ENCODE measurements at regions not wholly inside any gene's neighbourhood (a gene's known extent, or its start where the extent isn't known, plus 50 kb on each side); places are given as distances from the start of the nearest gene placed in this dataset.
A peak's percentile ranks its signal among the peaks of the same experiment; 100 is the strongest.
"Not testable (repeated sequence)": the region's sequence is repeated elsewhere in the genome, so short reads cannot be mapped to it uniquely, and the experiment has no call there.

DNA sequence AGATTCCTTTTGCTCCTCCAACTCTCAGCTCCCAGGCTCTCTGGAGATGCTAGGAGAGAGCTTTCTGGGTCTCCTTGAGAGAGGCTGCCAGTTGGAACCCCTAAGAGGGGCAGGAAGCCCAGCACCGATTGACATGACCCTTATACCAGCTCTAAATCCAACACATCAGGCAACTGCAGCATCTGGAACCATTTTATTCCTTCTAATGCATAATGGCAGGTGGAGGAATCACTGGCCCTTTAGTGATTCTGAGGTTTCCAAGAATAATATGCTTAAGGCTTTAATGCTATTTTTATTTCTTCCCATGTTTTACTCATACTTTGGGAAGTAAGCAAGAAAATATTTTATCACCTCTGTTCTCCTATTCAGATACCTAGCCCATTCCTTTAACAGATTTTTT is 60.3 kb upstream of the TEX264 start:
- Histone ChIP-seq H3K27ac (no peak overlapping the region), H3K27me3 (no peaks in the 10 kb centered on the region), H3K9me3 (no peaks in the 10 kb centered on the region), H3K4me3 (no peak overlapping the region), H3K36me3 (no peaks in the 10 kb centered on the region), H3K4me1 (no peaks in the 10 kb centered on the region)
- intact Hi-C loops (cut with DNase I; ENCODE audit: low total_unique reads) = no loop called here
- DNase-seq = no peak
- TF ChIP-seq POLR2A (IDR thresholded peaks at IDR 0.05) = no peak
- TF ChIP-seq, protein P1, sequence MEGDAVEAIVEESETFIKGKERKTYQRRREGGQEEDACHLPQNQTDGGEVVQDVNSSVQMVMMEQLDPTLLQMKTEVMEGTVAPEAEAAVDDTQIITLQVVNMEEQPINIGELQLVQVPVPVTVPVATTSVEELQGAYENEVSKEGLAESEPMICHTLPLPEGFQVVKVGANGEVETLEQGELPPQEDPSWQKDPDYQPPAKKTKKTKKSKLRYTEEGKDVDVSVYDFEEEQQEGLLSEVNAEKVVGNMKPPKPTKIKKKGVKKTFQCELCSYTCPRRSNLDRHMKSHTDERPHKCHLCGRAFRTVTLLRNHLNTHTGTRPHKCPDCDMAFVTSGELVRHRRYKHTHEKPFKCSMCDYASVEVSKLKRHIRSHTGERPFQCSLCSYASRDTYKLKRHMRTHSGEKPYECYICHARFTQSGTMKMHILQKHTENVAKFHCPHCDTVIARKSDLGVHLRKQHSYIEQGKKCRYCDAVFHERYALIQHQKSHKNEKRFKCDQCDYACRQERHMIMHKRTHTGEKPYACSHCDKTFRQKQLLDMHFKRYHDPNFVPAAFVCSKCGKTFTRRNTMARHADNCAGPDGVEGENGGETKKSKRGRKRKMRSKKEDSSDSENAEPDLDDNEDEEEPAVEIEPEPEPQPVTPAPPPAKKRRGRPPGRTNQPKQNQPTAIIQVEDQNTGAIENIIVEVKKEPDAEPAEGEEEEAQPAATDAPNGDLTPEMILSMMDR (IDR thresholded peaks at IDR 0.05) = no peak

DNA sequence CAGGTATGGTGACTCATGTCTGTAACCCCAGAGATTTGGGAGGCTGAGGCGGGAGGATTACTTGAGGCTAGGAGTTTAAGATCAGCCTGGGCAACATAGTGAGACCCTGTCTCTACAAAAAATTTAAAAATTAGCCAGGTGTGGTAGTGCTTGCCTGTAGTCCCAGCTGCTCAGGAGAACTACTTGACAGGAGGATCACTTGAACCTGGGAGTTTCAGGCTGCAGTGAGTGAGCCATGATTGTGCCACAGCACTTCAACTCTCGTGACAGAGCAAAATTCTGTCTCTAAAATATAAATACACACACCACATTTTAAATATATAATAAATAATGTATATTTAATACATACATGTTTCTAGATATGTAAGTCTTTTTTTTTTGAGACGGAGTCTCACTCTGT is 53.5 kb upstream of the TEX264 start:
- Histone ChIP-seq H3K4me1 (no peaks in the 10 kb centered on the region), H3K27me3 (no peaks in the 10 kb centered on the region), H3K9me3 (no peaks in the 10 kb centered on the region), H3K27ac (peak overlapping the region in 1 of 2 donors; percentile 15), H3K4me3 (no peak overlapping the region), H3K36me3 (no peaks in the 10 kb centered on the region)
- intact Hi-C loops (cut with DNase I; ENCODE audit: low total_unique reads) = no loop called here
- TF ChIP-seq, protein P1 (IDR thresholded peaks at IDR 0.05) = no peak
- TF ChIP-seq POLR2A (IDR thresholded peaks at IDR 0.05) = no peak
- no peak for DNase-seq

GRCh38 chr3:51618038-51618437 is 53.0 kb upstream of the TEX264 start:
- H3K36me3 ChIP-seq; H3K27me3 ChIP-seq; H3K4me3 ChIP-seq; H3K9me3 ChIP-seq; intact Hi-C loops (cut with DNase I; ENCODE audit: low total_unique reads); H3K4me1 ChIP-seq: not testable (repeated sequence)
- H3K27ac ChIP-seq = peak overlapping the region in 1 of 2 donors; percentile 14
- DNase-seq = peak in 1 of 2 donors; percentile 27

DNA sequence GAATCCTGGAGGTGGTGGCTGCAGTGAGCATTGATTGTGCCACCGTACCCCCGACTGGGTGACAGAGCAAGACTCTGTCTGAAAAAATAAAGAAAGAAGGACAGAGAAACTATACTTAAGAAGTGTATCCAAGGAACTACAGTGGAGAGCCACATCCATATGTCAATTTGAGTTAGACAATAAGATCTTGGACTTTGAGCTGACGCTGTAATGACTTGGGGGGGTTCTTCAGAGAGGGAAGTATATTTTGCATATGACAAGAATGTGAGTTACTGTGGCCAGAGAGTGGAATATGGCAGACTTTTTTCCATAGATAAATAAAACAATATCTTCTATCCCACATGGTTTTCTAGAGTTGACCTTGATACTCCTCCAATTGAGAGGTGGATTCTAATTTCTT is 52.6 kb upstream of the TEX264 start:
- H3K36me3 ChIP-seq = no peaks in the 10 kb centered on the region
- TF ChIP-seq, protein P1 (IDR thresholded peaks at IDR 0.05) = no peak
- TF ChIP-seq POLR2A (IDR thresholded peaks at IDR 0.05) = no peak
- no peak overlapping the region for H3K4me3 ChIP-seq
- intact Hi-C loops (cut with DNase I; ENCODE audit: low total_unique reads) = no loop called here
- H3K4me1 ChIP-seq = no peaks in the 10 kb centered on the region
- no peaks in the 10 kb centered on the region for H3K27me3 ChIP-seq
- no peak for DNase-seq
- no peaks in the 10 kb centered on the region for H3K9me3 ChIP-seq
- H3K27ac ChIP-seq = peak overlapping the region in 1 of 2 donors; percentile 14

GRCh38 chr3:51619983-51620382 is 51.1 kb upstream of the TEX264 start:
- intact Hi-C loops (cut with DNase I; ENCODE audit: low total_unique reads) = no loop called here
- H3K9me3 ChIP-seq = no peaks in the 10 kb centered on the region
- H3K27me3 ChIP-seq = no peaks in the 10 kb centered on the region
- no peaks in the 10 kb centered on the region for H3K36me3 ChIP-seq
- H3K4me3 ChIP-seq = no peak overlapping the region
- peak overlapping the region; percentile 48 for H3K27ac ChIP-seq
- no peaks in the 10 kb centered on the region for H3K4me1 ChIP-seq
- no peak for TF ChIP-seq POLR2A (IDR thresholded peaks at IDR 0.05)
- TF ChIP-seq, protein P1 (IDR thresholded peaks at IDR 0.05) = no peak
- DNase-seq = no peak

GRCh38 chr3:51620543-51620942 is 50.5 kb upstream of the TEX264 start:
- Histone ChIP-seq H3K4me1 (no peaks in the 10 kb centered on the region), H3K36me3 (no peaks in the 10 kb centered on the region), H3K9me3 (no peaks in the 10 kb centered on the region), H3K27ac (peak overlapping the region; percentile 48), H3K4me3 (no peak overlapping the region), H3K27me3 (no peaks in the 10 kb centered on the region)
- intact Hi-C loops (cut with DNase I; ENCODE audit: low total_unique reads) = no loop called here
- no peak for TF ChIP-seq POLR2A (IDR thresholded peaks at IDR 0.05)
- TF ChIP-seq, protein P1 (IDR thresholded peaks at IDR 0.05) = no peak
- no peak for DNase-seq
